CD4-positive, alpha-beta T cell treated with Interleukin-15 for 1 hour (primary cell): ENCODE measurements at regions not wholly inside any gene's neighbourhood (a gene's known extent, or its start where the extent isn't known, plus 50 kb on each side); places are given as distances from the start of the nearest gene placed in this dataset.

Source experiments
- DNase-seq: peaks from one replicate; pipeline ENCODE4 v3.0.0-alpha.2; 2020

GRCh38 chr9:108674766-108675530, 180.8 kb downstream of the ACTL7B start:
- no peak for DNase-seq

- DNase-seq = no peak
Observed at GRCh38 chr9:108673386-108673785, 182.4 kb downstream of the ACTL7B start.

DNA sequence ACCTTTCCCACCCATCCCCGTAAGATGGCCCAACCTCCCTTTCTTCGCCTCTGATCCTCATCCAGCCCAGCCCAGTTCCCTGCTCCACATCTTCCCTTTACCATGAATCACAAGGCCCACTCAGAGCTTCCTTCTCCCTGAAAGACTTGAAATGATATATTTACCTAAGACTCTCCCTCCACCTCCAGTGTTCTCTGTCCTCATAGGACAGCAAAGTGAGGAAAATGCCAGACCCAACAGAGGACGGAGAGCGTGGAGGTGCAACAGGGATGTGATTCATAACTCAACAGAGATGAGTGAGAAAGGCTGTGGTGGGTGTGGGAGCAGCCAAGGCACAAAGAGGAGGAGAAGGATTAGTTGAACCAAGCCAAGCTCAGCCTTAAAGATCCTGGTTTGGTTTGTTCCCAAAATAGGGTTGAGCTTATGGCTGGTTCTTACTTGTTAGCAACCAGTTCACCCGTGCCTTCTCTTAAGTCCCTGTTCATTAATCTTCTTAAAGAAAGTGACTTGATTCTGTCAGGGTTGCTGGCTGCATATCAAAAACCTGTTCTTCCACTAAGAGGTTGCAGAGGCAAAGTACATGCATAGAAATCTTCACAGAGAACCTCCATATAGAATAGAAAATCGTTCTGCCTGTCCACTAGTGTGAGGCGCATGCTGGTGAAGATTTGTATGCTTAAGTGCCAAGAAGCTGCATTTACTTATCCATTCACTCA, 183.2 kb downstream of the ACTL7B start:
- no peak for DNase-seq

DNA sequence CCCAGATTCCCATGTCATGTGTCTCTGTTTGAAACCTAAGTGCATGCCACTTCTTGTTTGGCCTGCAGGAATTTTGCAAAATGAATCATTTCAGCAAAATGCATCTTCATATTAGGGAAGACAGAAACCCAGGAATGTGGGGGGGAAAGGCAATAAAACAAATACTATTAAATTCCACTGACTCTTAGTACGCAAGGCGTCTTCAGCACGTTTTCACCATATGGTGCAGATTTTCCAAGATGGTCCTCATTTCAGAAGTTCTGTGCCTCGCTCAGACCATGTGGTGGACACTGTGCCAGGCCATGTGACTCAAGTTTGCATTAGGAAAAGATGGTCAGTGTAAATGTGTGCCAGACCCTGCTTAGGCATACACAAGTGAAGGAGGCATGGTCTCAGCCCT, 184.0 kb downstream of the ACTL7B start:
- no peak for DNase-seq

DNA sequence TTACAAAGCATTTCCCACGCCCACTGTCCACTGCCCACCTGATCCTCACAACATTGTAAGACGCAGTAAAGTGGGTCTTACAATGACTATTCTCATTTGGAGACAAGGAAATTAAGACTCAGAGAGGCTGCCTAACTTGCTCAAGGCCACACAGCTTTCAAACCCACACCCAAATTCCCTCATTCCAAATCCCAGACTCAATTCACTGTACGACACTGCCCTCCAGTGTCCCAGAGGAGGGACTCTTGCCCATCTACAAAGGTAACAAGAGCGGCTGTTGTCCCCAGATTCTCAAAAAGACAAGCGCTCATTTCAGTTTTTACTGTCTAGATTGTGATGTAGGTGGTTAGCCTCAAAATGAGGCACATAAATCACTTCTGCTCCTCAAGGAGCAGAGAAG, 184.6 kb downstream of the ACTL7B start:
- no peak for DNase-seq

GRCh38 chr9:108668938-108669335, 186.8 kb downstream of the ACTL7B start:
- no peak for DNase-seq

DNA sequence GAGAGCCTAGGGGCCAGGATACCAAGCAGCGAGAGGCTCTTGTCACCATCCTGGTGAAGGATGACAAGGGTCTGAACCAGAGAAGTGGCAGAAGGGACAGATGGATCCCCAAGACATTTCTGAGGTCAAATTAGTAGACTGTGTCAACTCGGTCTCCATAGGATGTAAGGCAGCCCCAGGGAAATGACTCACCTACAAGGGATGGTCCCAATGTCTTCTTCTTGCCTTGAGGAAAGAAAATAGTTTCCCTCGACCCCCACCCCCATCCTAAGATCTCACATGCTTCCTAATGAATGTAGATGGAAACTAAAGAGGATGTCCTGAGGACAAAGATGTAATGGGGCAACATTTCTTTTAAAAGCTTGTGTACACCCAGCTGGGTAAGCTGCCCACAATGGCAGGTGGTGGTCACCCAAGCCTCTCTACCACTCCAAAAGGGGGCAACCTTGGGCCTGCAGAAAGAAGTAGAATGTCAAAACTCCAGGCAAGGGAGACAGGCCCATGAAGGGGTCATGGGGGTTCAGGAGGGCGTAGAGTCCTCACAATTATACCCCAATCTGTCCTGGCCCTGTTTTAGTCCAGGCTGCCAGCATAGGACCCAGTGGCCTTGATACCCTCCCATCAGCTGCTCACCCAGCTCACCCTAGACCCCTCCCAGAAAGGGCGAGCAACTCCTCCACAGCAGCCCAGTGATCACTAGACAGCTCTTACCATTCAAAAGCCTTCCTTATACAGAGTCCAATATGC, 187.4 kb downstream of the ACTL7B start:
- no peak for DNase-seq

- DNase-seq = no peak
Observed at GRCh38 chr9:108666240-108666784, 189.5 kb downstream of the ACTL7B start.

DNA sequence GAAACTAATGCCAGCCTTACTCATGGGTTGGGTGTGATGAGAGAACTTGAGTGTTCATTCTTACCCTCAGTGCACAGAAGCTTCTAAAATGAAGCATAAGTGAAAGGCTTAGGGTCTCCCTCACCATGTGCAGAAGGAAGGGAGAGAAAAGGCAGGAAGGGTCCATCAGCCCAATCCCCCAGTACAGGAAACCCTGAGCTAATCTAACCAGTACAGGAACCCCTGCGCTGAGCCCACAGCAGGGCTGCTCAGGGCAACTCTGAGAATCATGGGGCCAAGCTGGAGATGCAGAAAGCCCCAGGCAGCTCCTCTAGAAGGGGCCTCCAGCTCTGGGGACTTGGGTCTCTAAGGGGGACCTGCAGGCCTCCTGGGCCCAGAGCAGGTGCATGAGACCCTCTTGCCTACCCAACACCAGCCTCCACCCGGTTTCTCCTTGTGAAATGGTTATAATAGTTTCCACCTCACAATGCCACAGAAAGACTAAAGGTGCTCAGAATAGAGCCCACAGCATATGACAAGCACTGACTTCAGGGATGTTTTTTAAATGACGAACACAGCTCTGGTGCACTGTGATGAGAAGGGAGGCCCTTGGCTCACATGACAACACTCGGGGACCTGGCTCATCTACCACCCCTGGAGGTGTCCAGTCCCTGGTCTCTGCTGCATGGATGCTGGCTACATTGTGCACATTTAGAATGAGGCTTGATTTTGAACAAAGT, 190.1 kb downstream of the ACTL7B start:
- no peak for DNase-seq

DNA sequence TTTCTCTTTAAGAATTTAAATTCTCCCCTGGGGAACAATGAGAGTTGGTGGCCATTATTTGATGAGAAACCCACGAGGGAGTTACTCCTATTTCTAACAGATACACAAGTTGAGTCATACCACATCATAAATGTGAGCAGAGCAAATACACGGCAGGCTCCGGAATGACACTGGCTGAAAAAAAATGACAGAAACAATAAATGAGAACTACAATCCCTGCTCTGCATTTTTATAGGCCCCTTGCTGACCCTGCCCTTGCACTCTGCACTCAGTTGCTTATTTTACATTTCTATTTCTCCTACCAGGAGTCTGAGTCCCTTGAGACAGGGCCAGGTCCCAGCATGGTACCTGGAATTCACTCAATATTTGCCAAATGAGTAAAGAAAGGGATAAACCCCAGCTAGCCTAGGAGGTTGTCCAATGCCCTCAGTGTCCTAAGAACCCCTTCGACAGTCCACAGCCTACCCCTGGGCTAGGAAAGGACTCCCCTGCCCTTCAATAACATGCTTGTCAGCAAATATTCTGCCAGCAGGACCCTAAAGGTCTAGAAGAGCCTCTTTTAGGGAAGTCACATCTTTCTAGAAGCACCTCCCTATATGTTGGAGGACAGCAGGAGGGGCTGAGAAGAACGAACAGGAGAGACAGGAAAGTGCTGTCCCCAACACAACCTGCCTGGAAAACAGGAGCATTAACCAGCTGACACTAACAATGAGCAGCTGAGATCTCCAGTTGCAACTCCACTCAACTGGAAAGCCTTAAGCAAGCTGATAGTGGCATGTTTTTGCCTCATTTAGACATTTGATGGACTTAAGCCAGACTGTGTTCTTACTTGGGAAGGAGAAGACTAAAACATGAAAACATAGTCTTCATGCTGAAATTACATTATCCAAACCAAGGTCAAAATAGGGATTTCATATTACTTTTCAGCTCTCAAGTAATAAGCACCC, 191.2 kb downstream of the ACTL7B start:
- no peak for DNase-seq

- no peak for DNase-seq
Observed at GRCh38 chr9:108663422-108663821, 192.4 kb downstream of the ACTL7B start.

GRCh38 chr9:108662956-108663355, 192.8 kb downstream of the ACTL7B start:
- no peak for DNase-seq

DNA sequence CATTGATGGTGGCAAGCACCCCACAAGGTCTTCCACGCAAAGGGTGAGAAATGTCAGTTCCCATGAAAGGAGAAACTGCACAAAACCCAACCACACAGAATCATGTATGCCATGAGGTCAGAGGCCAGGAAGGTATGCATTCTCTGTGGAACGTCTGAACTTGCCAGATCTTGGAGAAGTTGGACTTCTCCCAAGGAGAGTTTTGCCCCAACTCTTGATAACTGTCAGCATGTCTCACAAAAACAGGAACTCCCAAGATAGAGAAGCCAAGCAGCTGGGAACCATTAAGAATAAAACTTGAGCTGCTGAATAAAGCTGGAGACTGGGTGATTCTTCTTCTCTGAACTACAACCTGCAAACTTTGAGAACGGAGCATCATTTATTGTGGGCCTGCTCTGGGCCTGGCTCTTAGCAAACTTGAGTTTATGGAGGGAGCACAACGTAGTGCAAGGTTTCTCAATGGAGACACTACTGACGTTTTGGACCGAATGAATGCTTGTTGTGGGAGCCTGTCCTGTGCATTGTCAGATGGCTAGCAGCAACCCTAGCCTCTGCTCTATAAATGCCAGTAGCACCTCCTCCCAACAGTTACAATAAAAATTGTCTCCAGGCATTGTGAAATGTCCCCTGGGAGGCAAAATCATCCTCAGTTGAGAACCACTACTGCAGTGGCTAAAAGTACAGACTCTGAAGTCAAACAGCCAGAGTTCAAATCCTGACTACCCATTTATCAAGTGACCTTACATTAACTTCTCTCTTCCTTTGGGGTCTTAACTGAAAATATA, 193.5 kb downstream of the ACTL7B start:
- DNase-seq = no peak

GRCh38 chr9:108656566-108656965, 199.2 kb downstream of the ACTL7B start:
- no peak for DNase-seq

- DNase-seq = no peak
Observed at GRCh38 chr9:108655818-108656217, 200.0 kb downstream of the ACTL7B start.

GRCh38 chr9:108654566-108654965, 201.2 kb downstream of the ACTL7B start:
- DNase-seq = no peak

GRCh38 chr9:108652851-108653250, 202.9 kb downstream of the ACTL7B start:
- DNase-seq = no peak

- DNase-seq = no peak
Observed at GRCh38 chr9:108650826-108651225, 205.0 kb downstream of the ACTL7B start.

DNA sequence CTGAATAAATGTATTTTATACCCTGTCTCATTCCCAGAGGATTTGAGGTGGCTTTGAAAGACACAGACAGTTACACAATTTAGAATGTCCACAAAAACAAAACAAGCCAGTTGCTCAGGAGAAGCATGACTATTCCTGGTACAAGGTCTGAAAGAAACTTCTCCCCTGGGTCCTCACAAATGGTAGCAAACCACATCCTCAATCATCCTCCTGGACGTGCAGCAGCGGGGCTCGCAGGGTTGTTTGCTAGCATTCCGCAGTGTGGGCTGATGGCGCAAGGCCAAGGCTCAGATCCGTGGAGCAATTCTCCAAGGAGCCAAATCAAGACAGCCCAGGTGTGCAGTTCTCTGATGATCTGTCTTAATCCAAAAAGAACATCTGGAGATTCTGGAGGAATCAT, 210.3 kb downstream of the ACTL7B start:
- DNase-seq = no peak

GRCh38 chr9:108643731-108644510, 211.9 kb downstream of the ACTL7B start:
- DNase-seq = no peak
